ENCODE measurements at regions not wholly inside any gene's neighbourhood (a gene's known extent, or its start where the extent isn't known, plus 50 kb on each side); places are given as distances from the start of the nearest gene placed in this dataset.

GRCh38 chr5:6825678-6826244 is 112.5 kb downstream of the TENT4A start:
- TF ChIP-seq CTCF (IDR thresholded peaks at IDR 0.05), result no peak
- TF ChIP-seq POLR2AphosphoS5 (IDR thresholded peaks at IDR 0.05), result no peak
- TF ChIP-seq POLR2A (IDR thresholded peaks at IDR 0.05), result no peak

All from suprapubic skin (tissue), 4 donors.